ENCODE measurements at regions not wholly inside any gene's neighbourhood (a gene's known extent, or its start where the extent isn't known, plus 50 kb on each side); places are given as distances from the start of the nearest gene placed in this dataset.

DNA sequence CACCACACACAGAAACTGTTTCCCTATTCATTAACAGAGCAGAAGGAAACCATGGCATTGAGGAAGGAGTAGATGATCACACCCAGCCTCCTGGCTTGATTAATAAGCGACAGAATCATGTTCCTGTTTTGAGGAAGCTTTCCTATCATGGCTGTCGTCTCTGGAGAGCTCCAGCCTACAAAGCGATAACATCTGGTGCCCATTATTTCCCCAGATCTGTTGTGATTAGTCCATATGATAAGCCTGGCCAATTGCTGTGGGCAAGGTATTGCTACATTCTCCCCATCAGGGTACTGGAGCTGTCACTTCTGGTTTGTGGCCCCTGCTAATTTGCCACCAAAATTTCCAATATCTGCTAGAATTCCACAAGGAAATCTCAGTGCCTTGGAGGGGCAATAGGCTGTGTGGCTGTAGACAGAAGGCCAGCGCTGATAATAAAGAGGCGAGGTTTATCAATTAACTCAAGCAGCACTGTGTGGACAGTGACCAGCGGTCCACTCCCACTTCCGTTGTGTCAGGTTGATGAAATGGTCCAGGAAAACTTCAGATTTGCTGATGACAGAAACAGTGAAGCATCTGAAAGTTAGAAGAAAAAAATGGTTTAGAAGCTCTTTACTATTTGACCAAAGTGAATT, 66.4 kb downstream of the OLIG3 start:
- Histone ChIP-seq H3K4me3 (no peak overlapping the region), H3K4me1 (no peaks in the 10 kb centered on the region), H3K9me3 (no peaks in the 10 kb centered on the region), H3K27ac (no peak overlapping the region), H3K4me2 (no peak overlapping the region)
- FAIRE-seq (no peak), DNase-seq (ENCODE audit: low read depth in 1 of 2, low spot score in 1 of 2) (no peak), ATAC-seq (no peak)
- CTCF ChIA-PET, result no interaction called here
- 59% methylated on average over 7 of the region's 7 CpGs for WGBS (ENCODE audit: missing lambda C conversion rate)
- POLR2A ChIA-PET, result no interaction called here
- no peak for TF ChIP-seq CHD4 (IDR thresholded peaks at IDR 0.05; ENCODE audit: borderline replicate concordance)
- TF ChIP-seq, protein P1, sequence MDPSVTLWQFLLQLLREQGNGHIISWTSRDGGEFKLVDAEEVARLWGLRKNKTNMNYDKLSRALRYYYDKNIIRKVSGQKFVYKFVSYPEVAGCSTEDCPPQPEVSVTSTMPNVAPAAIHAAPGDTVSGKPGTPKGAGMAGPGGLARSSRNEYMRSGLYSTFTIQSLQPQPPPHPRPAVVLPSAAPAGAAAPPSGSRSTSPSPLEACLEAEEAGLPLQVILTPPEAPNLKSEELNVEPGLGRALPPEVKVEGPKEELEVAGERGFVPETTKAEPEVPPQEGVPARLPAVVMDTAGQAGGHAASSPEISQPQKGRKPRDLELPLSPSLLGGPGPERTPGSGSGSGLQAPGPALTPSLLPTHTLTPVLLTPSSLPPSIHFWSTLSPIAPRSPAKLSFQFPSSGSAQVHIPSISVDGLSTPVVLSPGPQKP (IDR thresholded peaks at IDR 0.05; ENCODE audit: low read depth, low read length), result no peak
- TF ChIP-seq RCOR1 (IDR thresholded peaks at IDR 0.05; ENCODE audit: low read depth, low read length), result no peak
- TF ChIP-seq KDM1A (IDR thresholded peaks at IDR 0.05; ENCODE audit: low read depth), result no peak
- no peak for TF ChIP-seq ESRRA (IDR thresholded peaks at IDR 0.05; ENCODE audit: borderline replicate concordance, low read length)
- no peak for TF ChIP-seq HOXB5 (CRISPR knock-in tag; IDR thresholded peaks at IDR 0.05)
- no peak for TF ChIP-seq MAZ (IDR thresholded peaks at IDR 0.05; ENCODE audit: borderline replicate concordance, low read depth, low read length)
- TF ChIP-seq FOSB (CRISPR knock-in tag; IDR thresholded peaks at IDR 0.05), result no peak
- TF ChIP-seq GATA3 (IDR thresholded peaks at IDR 0.05; ENCODE audit: borderline replicate concordance), result no peak
- no peak for TF ChIP-seq POLR2AphosphoS2 (conservative IDR thresholded peaks at IDR 0.05; ENCODE audit: low read length)
- TF ChIP-seq MAFK (IDR thresholded peaks at IDR 0.05; ENCODE audit: partially characterized antibody), result no peak
- TF ChIP-seq, protein P2, sequence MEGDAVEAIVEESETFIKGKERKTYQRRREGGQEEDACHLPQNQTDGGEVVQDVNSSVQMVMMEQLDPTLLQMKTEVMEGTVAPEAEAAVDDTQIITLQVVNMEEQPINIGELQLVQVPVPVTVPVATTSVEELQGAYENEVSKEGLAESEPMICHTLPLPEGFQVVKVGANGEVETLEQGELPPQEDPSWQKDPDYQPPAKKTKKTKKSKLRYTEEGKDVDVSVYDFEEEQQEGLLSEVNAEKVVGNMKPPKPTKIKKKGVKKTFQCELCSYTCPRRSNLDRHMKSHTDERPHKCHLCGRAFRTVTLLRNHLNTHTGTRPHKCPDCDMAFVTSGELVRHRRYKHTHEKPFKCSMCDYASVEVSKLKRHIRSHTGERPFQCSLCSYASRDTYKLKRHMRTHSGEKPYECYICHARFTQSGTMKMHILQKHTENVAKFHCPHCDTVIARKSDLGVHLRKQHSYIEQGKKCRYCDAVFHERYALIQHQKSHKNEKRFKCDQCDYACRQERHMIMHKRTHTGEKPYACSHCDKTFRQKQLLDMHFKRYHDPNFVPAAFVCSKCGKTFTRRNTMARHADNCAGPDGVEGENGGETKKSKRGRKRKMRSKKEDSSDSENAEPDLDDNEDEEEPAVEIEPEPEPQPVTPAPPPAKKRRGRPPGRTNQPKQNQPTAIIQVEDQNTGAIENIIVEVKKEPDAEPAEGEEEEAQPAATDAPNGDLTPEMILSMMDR (IDR thresholded peaks at IDR 0.05), result no peak
- no peak for TF ChIP-seq FOSL2 (IDR thresholded peaks at IDR 0.05)
- TF ChIP-seq FOSL2 (CRISPR knock-in tag; IDR thresholded peaks at IDR 0.05), result no peak
- TF ChIP-seq POLR2A (IDR thresholded peaks at IDR 0.05; ENCODE audit: low read length), result no peak
- no peak for TF ChIP-seq HDAC2 (IDR thresholded peaks at IDR 0.05)
- no peak for TF ChIP-seq MAX (IDR thresholded peaks at IDR 0.05)
- TF ChIP-seq FOXS1 (CRISPR knock-in tag; IDR thresholded peaks at IDR 0.05), result no peak
- no peak for TF ChIP-seq ZFP36 (IDR thresholded peaks at IDR 0.05; ENCODE audit: borderline replicate concordance, partially characterized antibody)
- TF ChIP-seq SMC3 (IDR thresholded peaks at IDR 0.05), result no peak
- no peak for TF ChIP-seq USF2 (IDR thresholded peaks at IDR 0.05)

- no peak overlapping the region for H3K4me3 ChIP-seq
- ATAC-seq (no peak), DNase-seq (ENCODE audit: low read depth in 1 of 2, low spot score in 1 of 2) (no peak), FAIRE-seq (no peak)
- no peak overlapping the region for H3K4me2 ChIP-seq
- TF ChIP-seq MAFK (IDR thresholded peaks at IDR 0.05; ENCODE audit: partially characterized antibody) (peak; percentile 71), NR3C1 (IDR thresholded peaks at IDR 0.05) (no peak)
- H3K4me1 ChIP-seq, result no peaks in the 10 kb centered on the region
- POLR2A ChIA-PET, result no interaction called here
- H3K27ac ChIP-seq, result no peak overlapping the region
- WGBS (ENCODE audit: missing lambda C conversion rate), result 5% methylated on average over 2 of the region's 2 CpGs
- H3K9me3 ChIP-seq, result no peaks in the 10 kb centered on the region
- CTCF ChIA-PET, result no interaction called here
These were observed 68.0 kb downstream of the OLIG3 start for GRCh38 chr6:137426007-137426689.
